ENCODE measurements at regions not wholly inside any gene's neighbourhood (a gene's known extent, or its start where the extent isn't known, plus 50 kb on each side); places are given as distances from the start of the nearest gene placed in this dataset.

- H3K9me3 Mint-ChIP-seq = no peaks in the 10 kb centered on the region
- intact Hi-C loops (cut with micrococcal nuclease) = no loop called here
Observed at GRCh38 chr7:110296321-110296720, 794.6 kb upstream of the LRRN3 start.

DNA sequence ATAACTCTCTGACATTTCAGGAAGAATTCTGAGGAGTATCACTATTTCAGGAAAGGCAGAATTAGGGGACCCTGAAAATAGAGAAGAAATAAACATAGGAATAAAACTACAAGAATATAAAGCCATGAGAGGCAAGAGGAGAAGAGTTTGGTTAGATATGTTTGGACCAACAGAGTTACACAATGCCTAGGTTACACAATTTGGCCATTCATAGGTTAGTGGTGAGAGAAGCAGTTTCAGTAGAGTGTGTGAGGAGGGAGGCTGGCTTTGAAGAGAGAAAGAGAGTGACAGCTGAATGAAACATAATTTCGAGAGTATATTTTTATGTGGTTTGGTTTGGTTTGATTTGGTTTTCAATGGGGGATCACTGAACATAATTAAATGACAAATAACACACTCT, 783.2 kb upstream of the LRRN3 start:
- H3K27me3 Mint-ChIP-seq = no peaks in the 10 kb centered on the region
- TF ChIP-seq CTCF (IDR thresholded peaks at IDR 0.05) = no peak
- no peak for ATAC-seq
- no peak overlapping the region for H3K27ac Mint-ChIP-seq
- H3K4me3 Mint-ChIP-seq = no peak overlapping the region
- no peak for DNase-seq
- ChIA-PET CTCF (no interaction called here), POLR2A (no interaction called here)
- no peaks in the 10 kb centered on the region for H3K4me1 Mint-ChIP-seq (ENCODE audit: low read depth)
- no peaks in the 10 kb centered on the region for H3K9me3 Mint-ChIP-seq
- intact Hi-C loops (cut with micrococcal nuclease) = no loop called here
- H3K36me3 Mint-ChIP-seq (ENCODE audit: low read depth) = no peaks in the 10 kb centered on the region

More at GRCh38 chr7:110296321-110296720, 794.6 kb upstream of the LRRN3 start:
- H3K36me3 Mint-ChIP-seq (ENCODE audit: low read depth) = no peaks in the 10 kb centered on the region
- CTCF ChIA-PET = no interaction called here
- POLR2A ChIA-PET = no interaction called here
- no peak overlapping the region for H3K27ac Mint-ChIP-seq
- no peaks in the 10 kb centered on the region for H3K4me1 Mint-ChIP-seq (ENCODE audit: low read depth)
- DNase-seq (no peak), ATAC-seq (no peak)
- no peak for TF ChIP-seq CTCF (IDR thresholded peaks at IDR 0.05)
- H3K27me3 Mint-ChIP-seq = no peaks in the 10 kb centered on the region
- H3K4me3 Mint-ChIP-seq = no peak overlapping the region

DNA sequence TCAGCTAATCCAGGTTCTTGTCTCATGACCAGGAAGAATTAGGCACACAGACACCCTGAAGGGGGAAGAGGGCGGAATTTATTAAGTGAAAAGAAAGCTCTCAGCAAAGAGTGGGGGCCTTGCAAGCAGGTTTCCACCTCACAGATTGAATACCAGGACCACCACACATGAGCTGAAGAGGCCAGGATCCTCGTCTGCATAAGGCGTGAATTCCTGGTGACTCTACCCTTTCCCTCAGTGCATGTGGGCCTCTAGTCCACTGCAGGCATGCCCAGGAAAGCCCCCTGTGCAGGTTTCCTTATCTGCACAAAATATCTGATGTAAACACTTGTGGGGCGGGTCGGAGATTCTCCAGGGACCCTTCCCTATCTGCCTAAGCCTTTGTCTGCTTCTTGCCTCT, 782.1 kb upstream of the LRRN3 start:
- DNase-seq (no peak), ATAC-seq (no peak)
- H3K36me3 Mint-ChIP-seq (ENCODE audit: low read depth) = no peaks in the 10 kb centered on the region
- H3K27ac Mint-ChIP-seq = no peak overlapping the region
- no peaks in the 10 kb centered on the region for H3K9me3 Mint-ChIP-seq
- no peaks in the 10 kb centered on the region for H3K4me1 Mint-ChIP-seq (ENCODE audit: low read depth)
- intact Hi-C loops (cut with micrococcal nuclease) = no loop called here
- TF ChIP-seq CTCF (IDR thresholded peaks at IDR 0.05) = no peak
- H3K27me3 Mint-ChIP-seq = no peaks in the 10 kb centered on the region
- ChIA-PET POLR2A (no interaction called here), CTCF (no interaction called here)
- no peak overlapping the region for H3K4me3 Mint-ChIP-seq

- ChIA-PET CTCF (no interaction called here), POLR2A (no interaction called here)
- no peaks in the 10 kb centered on the region for H3K9me3 Mint-ChIP-seq
- no peak for TF ChIP-seq CTCF (IDR thresholded peaks at IDR 0.05)
- intact Hi-C loops (cut with micrococcal nuclease) = no loop called here
- H3K27me3 Mint-ChIP-seq = no peaks in the 10 kb centered on the region
- no peaks in the 10 kb centered on the region for H3K4me1 Mint-ChIP-seq (ENCODE audit: low read depth)
- no peak overlapping the region for H3K27ac Mint-ChIP-seq
- DNase-seq (no peak), ATAC-seq (no peak)
- no peaks in the 10 kb centered on the region for H3K36me3 Mint-ChIP-seq (ENCODE audit: low read depth)
- no peak overlapping the region for H3K4me3 Mint-ChIP-seq
Observed at GRCh38 chr7:110309941-110310340, 781.0 kb upstream of the LRRN3 start.

DNA sequence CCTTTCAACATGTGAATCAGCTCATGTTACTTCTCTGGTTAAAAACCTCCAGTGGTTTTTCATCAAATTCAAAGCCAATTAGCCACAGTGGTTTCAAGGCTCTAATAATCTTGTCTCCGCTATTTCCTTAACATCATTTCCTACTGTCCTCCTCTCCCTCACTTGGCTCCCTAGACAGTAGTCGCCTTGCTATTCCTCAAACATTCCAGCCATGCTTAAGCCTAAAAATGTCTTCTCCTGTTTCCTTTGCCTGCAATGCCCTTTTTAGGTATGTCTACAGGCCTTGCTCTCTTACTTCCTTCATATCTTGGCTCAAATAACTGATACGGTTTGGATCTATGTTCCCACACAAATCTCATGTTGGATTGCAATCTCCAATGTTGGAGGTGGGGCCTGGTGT, 779.4 kb upstream of the LRRN3 start:
- ATAC-seq (no peak), DNase-seq (no peak)
- H3K4me3 Mint-ChIP-seq = no peak overlapping the region
- H3K27ac Mint-ChIP-seq = no peak overlapping the region
- H3K27me3 Mint-ChIP-seq = no peaks in the 10 kb centered on the region
- no peaks in the 10 kb centered on the region for H3K36me3 Mint-ChIP-seq (ENCODE audit: low read depth)
- intact Hi-C loops (cut with micrococcal nuclease) = no loop called here
- POLR2A ChIA-PET = no interaction called here
- H3K9me3 Mint-ChIP-seq = no peaks in the 10 kb centered on the region
- H3K4me1 Mint-ChIP-seq (ENCODE audit: low read depth) = no peaks in the 10 kb centered on the region
- no peak for TF ChIP-seq CTCF (IDR thresholded peaks at IDR 0.05)
- CTCF ChIA-PET = no interaction called here

Data from activated CD8-positive, alpha-beta T cell treated with anti-CD3 and anti-CD28 coated beads for 36 hours (primary cell).